ENCODE measurements at regions not wholly inside any gene's neighbourhood (a gene's known extent, or its start where the extent isn't known, plus 50 kb on each side); places are given as distances from the start of the nearest gene placed in this dataset.

DNA sequence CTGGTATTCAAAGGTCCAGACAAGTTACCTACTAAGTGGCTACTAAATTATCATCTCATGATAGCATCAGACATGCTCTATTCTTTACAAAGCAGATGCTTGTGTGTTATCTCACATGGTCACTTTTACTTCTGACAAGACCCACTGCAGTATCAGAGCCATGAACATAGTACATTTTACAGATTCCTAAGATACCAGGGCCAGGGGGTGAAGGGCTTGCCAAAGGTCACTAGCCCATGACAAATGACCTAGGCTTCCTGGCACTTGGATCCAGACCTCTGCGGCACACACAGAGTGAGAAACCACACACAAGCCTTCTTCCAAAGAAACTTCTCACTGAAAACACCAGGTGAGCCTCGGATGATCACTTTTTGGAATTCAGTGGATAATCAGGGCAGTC is 446.8 kb downstream of the EIPR1 start:
- TF ChIP-seq, protein P1, sequence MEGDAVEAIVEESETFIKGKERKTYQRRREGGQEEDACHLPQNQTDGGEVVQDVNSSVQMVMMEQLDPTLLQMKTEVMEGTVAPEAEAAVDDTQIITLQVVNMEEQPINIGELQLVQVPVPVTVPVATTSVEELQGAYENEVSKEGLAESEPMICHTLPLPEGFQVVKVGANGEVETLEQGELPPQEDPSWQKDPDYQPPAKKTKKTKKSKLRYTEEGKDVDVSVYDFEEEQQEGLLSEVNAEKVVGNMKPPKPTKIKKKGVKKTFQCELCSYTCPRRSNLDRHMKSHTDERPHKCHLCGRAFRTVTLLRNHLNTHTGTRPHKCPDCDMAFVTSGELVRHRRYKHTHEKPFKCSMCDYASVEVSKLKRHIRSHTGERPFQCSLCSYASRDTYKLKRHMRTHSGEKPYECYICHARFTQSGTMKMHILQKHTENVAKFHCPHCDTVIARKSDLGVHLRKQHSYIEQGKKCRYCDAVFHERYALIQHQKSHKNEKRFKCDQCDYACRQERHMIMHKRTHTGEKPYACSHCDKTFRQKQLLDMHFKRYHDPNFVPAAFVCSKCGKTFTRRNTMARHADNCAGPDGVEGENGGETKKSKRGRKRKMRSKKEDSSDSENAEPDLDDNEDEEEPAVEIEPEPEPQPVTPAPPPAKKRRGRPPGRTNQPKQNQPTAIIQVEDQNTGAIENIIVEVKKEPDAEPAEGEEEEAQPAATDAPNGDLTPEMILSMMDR (conservative IDR thresholded peaks at IDR 0.05; ENCODE audit: low read depth, low read length) = no peak
- TF ChIP-seq, protein P2, sequence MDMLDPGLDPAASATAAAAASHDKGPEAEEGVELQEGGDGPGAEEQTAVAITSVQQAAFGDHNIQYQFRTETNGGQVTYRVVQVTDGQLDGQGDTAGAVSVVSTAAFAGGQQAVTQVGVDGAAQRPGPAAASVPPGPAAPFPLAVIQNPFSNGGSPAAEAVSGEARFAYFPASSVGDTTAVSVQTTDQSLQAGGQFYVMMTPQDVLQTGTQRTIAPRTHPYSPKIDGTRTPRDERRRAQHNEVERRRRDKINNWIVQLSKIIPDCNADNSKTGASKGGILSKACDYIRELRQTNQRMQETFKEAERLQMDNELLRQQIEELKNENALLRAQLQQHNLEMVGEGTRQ (IDR thresholded peaks at IDR 0.05; ENCODE audit: low read depth, low read length) = no peak
- no peak for TF ChIP-seq RAD21 (IDR thresholded peaks at IDR 0.05; ENCODE audit: low read length)
- no peak for TF ChIP-seq SMC3 (IDR thresholded peaks at IDR 0.05; ENCODE audit: low read depth, low read length)
